Neural progenitor cell (in vitro differentiated cells): ENCODE measurements at regions not wholly inside any gene's neighbourhood (a gene's known extent, or its start where the extent isn't known, plus 50 kb on each side); places are given as distances from the start of the nearest gene placed in this dataset.

Source experiments
- EZH2phosphoT487 ChIP-seq: fragments of 200-600 bp; sonication (generic); IDR thresholded peaks from 2 replicates; pipeline ENCODE4 v1.6.1; 2017; ENCODE audit warnings: antibody characterized with exemption
- TF ChIP-seq, protein P1 (sequence below): fragments of 200-600 bp; sonication (generic); IDR thresholded peaks from 2 replicates; pipeline ENCODE4 v1.5.1; 2017; ENCODE audit warnings: antibody characterized with exemption, mild to moderate bottlenecking

DNA sequence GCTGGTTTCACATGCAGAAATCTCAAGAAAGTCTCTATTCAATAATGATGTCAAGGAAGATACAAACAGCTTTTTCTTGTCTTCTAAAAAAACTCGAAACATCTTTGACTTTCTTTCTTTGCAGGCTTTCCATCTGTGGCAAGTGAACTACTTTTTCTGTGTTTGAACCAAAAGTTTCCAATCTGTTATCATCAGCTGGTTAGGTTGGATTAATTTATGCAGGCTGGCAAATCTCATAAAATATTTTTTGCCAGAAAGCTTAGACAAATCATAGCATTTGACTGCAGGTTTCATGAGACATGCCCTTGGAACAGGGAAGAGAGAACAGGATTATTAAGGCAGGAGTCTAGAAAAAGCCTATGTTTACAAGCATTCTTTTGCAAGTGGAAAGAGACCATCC is 86.1 kb upstream of the ARHGAP42 start:
- TF ChIP-seq, protein P1, sequence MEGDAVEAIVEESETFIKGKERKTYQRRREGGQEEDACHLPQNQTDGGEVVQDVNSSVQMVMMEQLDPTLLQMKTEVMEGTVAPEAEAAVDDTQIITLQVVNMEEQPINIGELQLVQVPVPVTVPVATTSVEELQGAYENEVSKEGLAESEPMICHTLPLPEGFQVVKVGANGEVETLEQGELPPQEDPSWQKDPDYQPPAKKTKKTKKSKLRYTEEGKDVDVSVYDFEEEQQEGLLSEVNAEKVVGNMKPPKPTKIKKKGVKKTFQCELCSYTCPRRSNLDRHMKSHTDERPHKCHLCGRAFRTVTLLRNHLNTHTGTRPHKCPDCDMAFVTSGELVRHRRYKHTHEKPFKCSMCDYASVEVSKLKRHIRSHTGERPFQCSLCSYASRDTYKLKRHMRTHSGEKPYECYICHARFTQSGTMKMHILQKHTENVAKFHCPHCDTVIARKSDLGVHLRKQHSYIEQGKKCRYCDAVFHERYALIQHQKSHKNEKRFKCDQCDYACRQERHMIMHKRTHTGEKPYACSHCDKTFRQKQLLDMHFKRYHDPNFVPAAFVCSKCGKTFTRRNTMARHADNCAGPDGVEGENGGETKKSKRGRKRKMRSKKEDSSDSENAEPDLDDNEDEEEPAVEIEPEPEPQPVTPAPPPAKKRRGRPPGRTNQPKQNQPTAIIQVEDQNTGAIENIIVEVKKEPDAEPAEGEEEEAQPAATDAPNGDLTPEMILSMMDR: no peak
- TF ChIP-seq EZH2phosphoT487: no peak
